CD4-positive, alpha-beta T cell treated with Interferon alpha-2 for 1 hour (primary cell): ENCODE measurements at regions not wholly inside any gene's neighbourhood (a gene's known extent, or its start where the extent isn't known, plus 50 kb on each side); places are given as distances from the start of the nearest gene placed in this dataset.
A peak's percentile ranks its signal among the peaks of the same experiment; 100 is the strongest.
"Not testable (repeated sequence)": the region's sequence is repeated elsewhere in the genome, so short reads cannot be mapped to it uniquely, and the experiment has no call there.

Experiments
- DNase-seq, 2 donors: peaks; one replicate each; pipeline ENCODE4 v3.0.0-alpha.2; 2020 to 2022

DNA sequence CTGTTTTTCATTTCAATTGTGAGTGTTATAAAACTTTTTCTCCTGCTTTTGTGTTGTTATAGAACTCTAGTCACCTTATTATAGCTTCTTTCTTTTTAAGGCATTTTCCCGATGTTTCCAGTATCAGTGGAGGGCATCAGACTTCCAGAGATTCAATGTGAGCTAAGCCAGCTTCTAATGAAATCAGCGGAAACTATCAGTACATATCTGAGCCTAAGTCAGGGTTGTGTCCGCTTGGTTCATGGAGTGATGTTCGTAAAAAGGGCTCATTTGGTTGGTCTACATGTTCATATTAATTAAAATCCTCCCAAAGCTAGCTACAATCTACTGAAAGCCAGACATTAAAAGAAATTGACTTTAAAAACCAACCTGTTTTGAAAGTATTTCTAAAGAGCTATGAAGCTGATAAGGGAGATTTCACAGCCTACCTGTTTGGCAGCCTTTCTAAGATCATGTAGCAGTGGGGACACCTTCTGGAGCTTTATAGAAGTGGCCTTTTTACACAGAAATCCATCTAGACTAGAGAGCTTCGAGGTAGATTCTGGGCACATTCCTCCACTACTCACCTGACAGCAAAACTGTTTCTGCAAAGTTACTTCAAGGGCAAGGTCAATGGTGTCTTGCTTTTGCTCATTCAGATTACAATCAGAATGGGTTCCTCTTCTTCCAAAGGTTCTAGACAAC is 227.1 kb upstream of the NBPF12 start:
- DNase-seq = peak in 1 of 2 donors; percentile 51

DNA sequence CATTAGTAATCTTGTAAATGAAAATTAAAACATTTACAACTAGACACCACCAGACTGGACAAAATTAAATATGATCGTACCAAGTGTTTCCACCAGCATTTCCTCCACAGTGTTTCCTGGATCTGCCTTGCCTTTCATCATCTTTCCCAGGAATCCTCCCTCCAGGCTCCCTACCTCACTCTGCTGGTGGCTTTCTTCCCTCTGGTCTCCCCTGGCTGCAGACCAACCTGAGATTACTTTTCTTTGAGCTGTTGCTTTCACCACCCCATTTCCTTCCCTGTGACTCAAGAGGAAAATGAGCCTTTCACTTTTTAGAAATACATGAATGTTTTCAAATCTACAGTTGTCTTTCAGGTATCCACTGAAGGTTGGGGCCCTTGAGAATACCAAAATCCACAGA is 228.8 kb upstream of the NBPF12 start:
- DNase-seq = not testable (repeated sequence)

DNA sequence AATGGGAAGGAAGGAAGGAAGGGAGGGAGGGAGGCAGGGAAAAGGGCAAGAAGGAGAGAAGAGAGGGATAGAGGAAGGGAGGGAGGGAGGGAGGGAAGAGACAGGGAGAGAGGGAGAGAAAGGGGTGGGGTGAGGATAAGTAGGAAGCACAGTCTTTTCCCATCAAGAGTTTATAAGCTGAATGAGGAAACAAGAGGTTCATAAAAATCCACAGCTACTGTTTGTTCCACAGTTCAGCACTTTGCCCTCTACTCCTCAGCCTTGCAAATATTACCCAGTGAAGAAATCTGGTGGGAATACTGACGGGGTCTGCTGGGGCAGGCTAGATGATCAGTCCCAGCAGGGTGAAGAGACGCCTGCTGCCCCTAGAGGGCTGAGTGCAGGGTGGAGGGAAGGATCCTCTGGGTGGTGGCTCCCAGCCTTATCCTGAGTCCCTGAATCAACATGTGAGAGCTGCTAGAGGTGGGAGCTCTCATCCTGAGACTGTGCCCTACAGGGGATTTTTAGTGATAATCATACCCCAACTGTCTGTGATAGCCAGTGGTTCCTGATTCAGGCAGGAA is 233.9 kb upstream of the NBPF12 start:
- DNase-seq = not testable (repeated sequence)

- DNase-seq = not testable (repeated sequence)
Observed at GRCh38 chr1:146701320-146701719, 236.8 kb upstream of the NBPF12 start.

DNA sequence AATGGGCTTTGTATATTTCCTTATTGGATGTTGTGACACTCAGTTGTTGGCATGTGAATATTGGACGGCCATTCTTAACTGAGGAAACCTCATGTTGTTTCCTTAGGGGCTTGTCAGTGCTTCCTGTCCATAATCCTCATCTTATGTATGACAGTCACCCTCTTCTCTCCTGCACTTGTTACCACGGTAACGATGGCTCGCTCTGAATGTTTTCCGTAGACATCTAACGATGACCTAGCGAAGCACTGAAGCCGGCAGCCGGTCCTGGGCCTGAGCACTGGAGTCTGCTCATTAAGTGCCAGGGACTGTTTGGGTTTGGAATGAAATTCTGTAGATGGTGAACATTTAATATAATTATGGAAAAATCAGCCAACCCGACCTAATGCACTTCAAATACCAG is 242.7 kb upstream of the NBPF12 start:
- DNase-seq = not testable (repeated sequence)

DNA sequence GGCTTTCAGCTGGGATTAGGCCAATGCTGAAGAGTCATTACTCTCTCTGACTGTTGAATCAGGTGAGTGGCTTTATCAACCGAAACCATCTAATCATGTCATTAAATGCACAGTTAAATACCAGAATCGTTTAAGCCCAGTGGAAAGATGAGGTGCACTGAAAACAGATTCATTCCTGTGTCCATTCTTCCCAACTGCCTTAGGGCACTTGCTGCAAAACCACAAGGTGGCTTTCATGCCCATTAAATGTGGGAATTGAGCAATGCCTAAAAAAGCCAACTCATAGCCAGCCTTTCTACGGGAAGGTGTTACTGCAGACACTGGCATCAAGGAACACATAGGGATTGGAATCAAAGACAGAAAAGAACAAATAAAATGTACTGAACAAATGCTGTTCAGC is 246.3 kb upstream of the NBPF12 start:
- not testable (repeated sequence) for DNase-seq

- not testable (repeated sequence) for DNase-seq
Observed at GRCh38 chr1:146688893-146689292, 249.2 kb upstream of the NBPF12 start.

GRCh38 chr1:146686777-146687366 is 251.3 kb upstream of the NBPF12 start:
- not testable (repeated sequence) for DNase-seq

- not testable (repeated sequence) for DNase-seq
Observed at GRCh38 chr1:146683126-146683429, 255.0 kb upstream of the NBPF12 start.

- not testable (repeated sequence) for DNase-seq
Observed at GRCh38 chr1:146682227-146683125, 255.6 kb upstream of the NBPF12 start.

DNA sequence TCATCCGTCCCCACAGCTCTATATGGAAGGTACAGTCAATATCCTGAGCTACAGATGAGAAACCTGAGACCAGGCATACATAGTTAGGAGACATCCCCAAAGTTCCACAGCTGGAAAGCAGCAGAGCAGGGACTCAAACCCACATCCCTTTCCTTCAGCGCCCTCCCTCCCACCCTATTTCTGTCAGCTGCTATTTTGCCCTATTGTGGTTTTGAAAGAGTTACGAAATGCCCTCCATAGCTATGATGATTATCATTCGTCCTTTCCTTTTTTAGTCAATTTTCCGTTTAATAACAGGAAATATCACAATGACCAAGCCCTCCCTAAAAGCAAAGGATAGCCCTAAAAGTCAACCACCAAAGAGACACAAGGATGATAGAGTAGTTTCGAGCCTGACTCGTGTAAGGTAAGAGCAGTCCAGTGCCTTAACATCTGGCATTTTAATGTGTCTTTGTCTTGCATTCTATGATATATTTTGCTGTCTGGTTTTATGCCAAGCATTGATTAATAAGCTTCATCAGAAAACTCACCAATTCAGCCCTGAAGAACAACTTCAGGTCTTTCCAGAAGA is 264.3 kb upstream of the NBPF12 start:
- DNase-seq = not testable (repeated sequence)

DNA sequence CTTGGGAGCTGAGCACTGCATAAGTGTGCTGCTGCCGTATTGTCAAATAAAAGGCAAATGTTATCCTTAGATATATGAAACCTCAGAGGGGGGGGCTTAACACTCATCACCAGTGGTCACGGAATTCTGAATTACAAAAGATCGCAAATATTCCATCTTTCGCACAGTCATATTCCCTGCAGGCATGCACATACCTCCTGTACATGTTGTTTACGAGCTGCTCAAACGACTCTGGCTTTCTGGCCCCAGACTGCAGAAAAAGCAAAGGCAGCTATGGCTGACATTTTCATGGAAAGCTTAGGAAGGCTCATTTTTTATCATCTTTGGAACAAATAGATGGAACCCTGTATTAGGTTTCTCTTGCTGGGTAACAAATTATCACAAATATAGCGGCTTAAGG is 265.5 kb upstream of the NBPF12 start:
- DNase-seq = not testable (repeated sequence)

DNA sequence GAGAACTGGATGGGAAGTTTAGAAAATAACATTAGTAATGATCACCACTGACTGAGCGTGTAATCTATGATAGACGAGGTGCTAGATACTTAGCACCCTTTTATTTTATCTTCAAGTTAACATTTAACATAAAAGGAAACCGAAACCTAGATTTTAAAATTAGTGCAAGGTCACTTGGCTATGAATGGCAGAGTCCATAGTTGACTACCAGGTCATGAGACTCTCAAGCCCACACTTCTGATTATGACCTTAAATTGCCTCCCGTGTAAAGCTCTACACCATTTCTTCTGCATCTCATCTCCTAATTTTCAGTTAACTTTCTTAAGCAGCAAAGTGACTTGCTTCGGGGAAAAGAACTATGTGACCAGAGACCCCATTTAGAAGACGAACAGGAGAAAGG is 266.5 kb upstream of the NBPF12 start:
- not testable (repeated sequence) for DNase-seq

- DNase-seq = not testable (repeated sequence)
Observed at GRCh38 chr1:146670832-146671566, 267.1 kb upstream of the NBPF12 start.

- DNase-seq = not testable (repeated sequence)
Observed at GRCh38 chr1:146666275-146666674, 271.8 kb upstream of the NBPF12 start.

- not testable (repeated sequence) for DNase-seq
Observed at GRCh38 chr1:146660242-146660641, 277.9 kb upstream of the NBPF12 start.

DNA sequence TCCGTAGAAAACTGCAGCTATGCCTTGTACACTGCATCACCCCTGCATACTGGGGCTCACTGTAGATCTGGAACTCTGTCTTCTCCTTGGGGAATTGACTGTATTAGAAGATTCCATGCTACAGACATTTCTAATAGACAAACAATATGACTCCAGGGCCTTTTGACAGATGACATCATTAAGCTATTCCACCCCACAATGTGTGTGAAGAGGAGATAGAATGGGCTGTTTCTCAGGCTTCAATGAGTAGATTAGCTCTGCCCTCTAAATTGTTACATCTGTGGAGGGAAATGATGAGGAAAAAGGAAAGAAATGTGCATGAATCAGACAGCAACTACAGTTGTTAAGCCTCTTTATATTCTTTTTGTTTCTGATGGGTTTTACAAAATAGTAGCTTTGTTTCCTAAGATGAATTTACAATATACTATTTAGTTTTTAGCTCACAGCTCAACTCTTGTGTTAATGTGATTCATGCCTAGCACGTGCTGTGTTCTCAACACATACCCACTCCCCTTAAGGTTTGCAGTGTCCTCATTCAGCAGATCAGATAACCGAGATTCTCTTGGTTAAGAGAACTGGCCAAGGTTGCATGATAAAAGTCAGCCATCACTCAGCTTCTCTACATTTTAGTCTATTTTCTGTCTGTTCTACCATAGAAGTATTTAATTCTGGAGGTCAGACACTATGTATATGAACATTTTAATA is 281.6 kb upstream of the NBPF12 start:
- DNase-seq = not testable (repeated sequence)

DNA sequence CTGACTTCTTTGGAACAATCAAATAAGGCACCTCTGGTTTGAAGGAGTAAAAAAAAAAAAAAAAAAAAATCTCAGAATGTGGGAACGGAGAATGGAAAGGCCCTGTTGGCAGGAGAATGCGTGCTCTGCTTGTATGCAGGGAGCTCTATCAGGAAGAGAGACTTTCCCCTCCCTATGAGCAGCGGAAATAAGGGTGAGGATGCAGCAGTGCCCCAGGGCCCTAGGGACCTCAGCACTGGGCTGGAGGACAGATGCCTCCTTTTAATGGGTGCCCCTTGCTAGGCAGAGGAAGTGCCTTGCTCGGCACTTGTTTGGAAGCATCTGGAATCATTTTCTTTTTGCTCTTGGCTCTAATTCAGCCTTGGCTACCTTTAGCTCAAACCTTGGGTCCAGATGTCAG is 283.4 kb upstream of the NBPF12 start:
- DNase-seq = not testable (repeated sequence)

GRCh38 chr1:146645978-146646604 is 292.0 kb upstream of the NBPF12 start:
- DNase-seq = not testable (repeated sequence)

DNA sequence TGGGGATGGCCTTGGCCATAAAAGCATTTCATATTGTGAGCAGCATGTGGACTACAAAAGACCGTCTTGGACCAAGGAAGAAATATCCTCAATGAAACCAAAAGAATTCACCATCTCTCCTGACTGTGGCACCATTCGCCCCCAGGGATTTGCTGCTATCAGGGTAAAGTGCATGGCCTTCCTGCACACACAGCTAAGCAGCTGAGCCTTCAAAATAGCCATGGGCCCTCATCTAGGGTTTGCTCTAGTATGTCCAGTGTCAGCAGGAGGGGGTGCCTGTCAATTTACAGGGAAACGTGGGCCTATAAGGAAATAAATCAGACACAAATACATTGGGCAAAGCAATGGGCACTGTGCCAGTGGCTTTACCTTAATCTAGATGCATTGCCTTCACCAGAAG is 296.6 kb upstream of the NBPF12 start:
- DNase-seq = not testable (repeated sequence)

- not testable (repeated sequence) for DNase-seq
Observed at GRCh38 chr1:146640671-146641070, 297.5 kb upstream of the NBPF12 start.
